ENCODE measurements at regions not wholly inside any gene's neighbourhood (a gene's known extent, or its start where the extent isn't known, plus 50 kb on each side); places are given as distances from the start of the nearest gene placed in this dataset.

DNA sequence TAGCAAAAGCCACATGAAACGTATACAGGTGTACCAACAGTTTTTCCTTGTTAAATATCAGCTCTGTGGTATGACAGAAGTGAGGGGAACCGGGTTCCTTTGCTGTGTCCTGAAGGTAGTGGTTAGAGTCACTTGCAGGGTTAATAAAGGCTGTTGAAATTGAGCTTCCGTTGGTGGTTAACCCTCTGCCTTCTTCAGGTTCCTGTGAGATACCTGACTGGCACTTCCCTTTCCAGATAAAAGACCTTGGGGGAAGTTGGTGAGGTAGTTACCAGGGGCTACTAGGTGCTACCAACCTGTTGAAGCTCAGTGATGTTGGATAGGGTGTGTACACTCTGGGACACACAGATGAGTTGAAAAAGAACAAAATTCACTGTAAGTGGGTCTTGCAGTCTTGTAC lies 384.1 kb downstream of the GATA3 start:
- no peaks in the 10 kb centered on the region for H3K36me3 ChIP-seq (ENCODE audit: control insufficient read depth in 1 of 2, insufficient read depth in 2 of 2, low read length in 2 of 2)
- no peaks in the 10 kb centered on the region for H3K9me3 ChIP-seq (ENCODE audit: control insufficient read depth in 1 of 2, insufficient read depth in 1 of 2, low read depth in 1 of 2, low read length in 2 of 2)
- H3K9ac ChIP-seq (ENCODE audit: low read length): no peak overlapping the region
- H3K9me2 ChIP-seq (ENCODE audit: insufficient read depth): no peaks in the 10 kb centered on the region
- H3K4me2 ChIP-seq (ENCODE audit: low read length): no peak overlapping the region
- no peaks in the 10 kb centered on the region for H3K4me1 ChIP-seq (ENCODE audit: control insufficient read depth in 1 of 2, insufficient read depth in 2 of 2, low read length in 2 of 2)
- CTCF ChIA-PET: no interaction called here
- H4K20me1 ChIP-seq (ENCODE audit: insufficient read depth): no peaks in the 10 kb centered on the region
- H3K79me2 ChIP-seq (ENCODE audit: insufficient read depth, low read length): no peaks in the 10 kb centered on the region
- intact Hi-C loops (cut with micrococcal nuclease): no loop called here
- H2AFZ ChIP-seq (ENCODE audit: low read depth, low read length, poor library complexity, severe bottlenecking): no peak overlapping the region
- POLR2A ChIA-PET: no interaction called here
- no peak for DNase-seq (ENCODE audit: low read depth, low spot score)
- TF ChIP-seq POLR2A (IDR thresholded peaks at IDR 0.05; ENCODE audit: borderline replicate concordance, extremely low read depth, insufficient read depth, insufficient read length) (no peak), YY1 (IDR thresholded peaks at IDR 0.05; ENCODE audit: extremely low read depth, insufficient replicate concordance, low read depth, low read length) (no peak), RAD21 (IDR thresholded peaks at IDR 0.05; ENCODE audit: low read depth) (no peak), SIN3A (IDR thresholded peaks at IDR 0.05; ENCODE audit: low read depth) (no peak), CEBPB (IDR thresholded peaks at IDR 0.05; ENCODE audit: low read depth) (no peak), CTCF (IDR thresholded peaks at IDR 0.05 in 2 of 3, conservative IDR thresholded peaks at IDR 0.05 in 1 of 3; ENCODE audit: borderline replicate concordance in 1 of 3, insufficient read depth in 1 of 3, low read depth in 2 of 3, low read length in 2 of 3) (no peak), EZH2phosphoT487 (IDR thresholded peaks at IDR 0.05; ENCODE audit: borderline replicate concordance) (no peak), EGR1 (IDR thresholded peaks at IDR 0.05; ENCODE audit: low read depth) (no peak), CBX3 (IDR thresholded peaks at IDR 0.05; ENCODE audit: low read depth) (no peak)
- no TSS peak for BruUV-seq (replicated peaks)
- no peaks in the 10 kb centered on the region for H3K27me3 ChIP-seq (ENCODE audit: insufficient read depth, low read length)
- ATAC-seq: no peak
- RAD21 ChIA-PET (ENCODE audit: low non-redundant PET in 1 of 2, low total read pairs in 2 of 2, uncharacterized antibody in 2 of 2, unreplicated experiment in 2 of 2): no interaction called here
- H3K27ac ChIP-seq (ENCODE audit: low read depth, low read length): no peak overlapping the region
- no peak overlapping the region for H3K4me3 ChIP-seq (replicated peaks in 1 of 2; ENCODE audit: low read depth in 1 of 2, low read length in 2 of 2)

GRCh38 chr10:8439040-8439439 lies 384.6 kb downstream of the GATA3 start:
- H3K27me3 ChIP-seq (ENCODE audit: insufficient read depth, low read length): no peaks in the 10 kb centered on the region
- no peaks in the 10 kb centered on the region for H3K36me3 ChIP-seq (ENCODE audit: control insufficient read depth in 1 of 2, insufficient read depth in 2 of 2, low read length in 2 of 2)
- POLR2A ChIA-PET: no interaction called here
- H3K9me3 ChIP-seq (ENCODE audit: control insufficient read depth in 1 of 2, insufficient read depth in 1 of 2, low read depth in 1 of 2, low read length in 2 of 2): no peaks in the 10 kb centered on the region; a peak in 1 of 4 replicates
- no peak overlapping the region for H2AFZ ChIP-seq (ENCODE audit: low read depth, low read length, poor library complexity, severe bottlenecking)
- no peak overlapping the region for H3K4me2 ChIP-seq (ENCODE audit: low read length)
- RAD21 ChIA-PET (ENCODE audit: low non-redundant PET in 1 of 2, low total read pairs in 2 of 2, uncharacterized antibody in 2 of 2, unreplicated experiment in 2 of 2): no interaction called here
- ATAC-seq (no peak), DNase-seq (ENCODE audit: low read depth, low spot score) (no peak)
- CTCF ChIA-PET: no interaction called here
- H3K4me3 ChIP-seq (replicated peaks in 1 of 2; ENCODE audit: low read depth in 1 of 2, low read length in 2 of 2): no peak overlapping the region
- no peaks in the 10 kb centered on the region for H4K20me1 ChIP-seq (ENCODE audit: insufficient read depth)
- H3K4me1 ChIP-seq (ENCODE audit: control insufficient read depth in 1 of 2, insufficient read depth in 2 of 2, low read length in 2 of 2): no peaks in the 10 kb centered on the region
- no peak overlapping the region for H3K9ac ChIP-seq (ENCODE audit: low read length)
- no peaks in the 10 kb centered on the region for H3K9me2 ChIP-seq (ENCODE audit: insufficient read depth)
- no peaks in the 10 kb centered on the region for H3K79me2 ChIP-seq (ENCODE audit: insufficient read depth, low read length)
- H3K27ac ChIP-seq (ENCODE audit: low read depth, low read length): no peak overlapping the region
- intact Hi-C loops (cut with micrococcal nuclease): no loop called here
- BruUV-seq (replicated peaks): no TSS peak
- TF ChIP-seq POLR2A (IDR thresholded peaks at IDR 0.05; ENCODE audit: borderline replicate concordance, extremely low read depth, insufficient read depth, insufficient read length): no peak

Measured in HCT116 (cell line).